Inflammatory macrophage treated with lipopolysaccharide for 4 hours (primary cell): ENCODE measurements at regions not wholly inside any gene's neighbourhood (a gene's known extent, or its start where the extent isn't known, plus 50 kb on each side); places are given as distances from the start of the nearest gene placed in this dataset.

ENCODE experiments used
- DNase-seq: peaks from one replicate; pipeline ENCODE4 v3.0.0-alpha.2; 2020

DNA sequence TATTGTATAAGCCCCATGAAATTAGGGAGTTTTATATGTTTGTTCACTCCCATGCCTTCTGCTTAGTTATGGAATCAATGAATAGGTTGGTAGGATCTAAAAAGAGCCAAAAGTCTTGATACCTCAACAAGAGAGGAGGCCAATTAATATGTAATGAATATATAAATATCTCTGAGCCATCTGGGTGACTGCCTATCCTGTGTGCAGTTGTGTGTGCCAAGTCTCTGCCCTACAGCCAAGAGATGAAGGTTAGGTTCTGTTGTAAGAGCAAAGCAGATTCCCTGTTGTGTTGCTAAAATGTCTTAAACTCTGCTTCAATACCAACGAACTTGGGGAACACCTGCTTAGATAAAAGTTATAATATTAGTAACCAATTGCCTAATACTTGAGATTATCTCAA lies 61.8 kb upstream of the GORAB start:
- DNase-seq = no peak

- DNase-seq = no peak
Measured at GRCh38 chr1:170471398-170472053, 60.4 kb upstream of the GORAB start.

- DNase-seq = no peak
Measured at GRCh38 chr1:170481000-170481399, 51.0 kb upstream of the GORAB start.
